NB4 (cell line): ENCODE measurements at regions not wholly inside any gene's neighbourhood (a gene's known extent, or its start where the extent isn't known, plus 50 kb on each side); places are given as distances from the start of the nearest gene placed in this dataset.

Experiments used
- DNase-seq: peaks from one replicate; pipeline ENCODE4 v3.0.0; 2010; ENCODE audit warnings: low read depth
- H3K4me3 ChIP-seq: one replicate; pipeline ENCODE4 v1.5.1; 2011; ENCODE audit warnings: mild to moderate bottlenecking, low read depth, low read length, moderate library complexity
- MYC ChIP-seq: IDR thresholded peaks from 2 replicates; pipeline ENCODE4 v1.6.1; 2011; ENCODE audit warnings: low read depth, low read length
- POLR2A ChIP-seq: IDR thresholded peaks from 2 replicates; pipeline ENCODE4 v1.6.1; 2011; ENCODE audit warnings: mild to moderate bottlenecking; ENCODE audit not compliant: insufficient read length; ENCODE audit errors: extremely low read depth
- TF ChIP-seq, protein P1 (sequence below): IDR thresholded peaks from 2 replicates; pipeline ENCODE4 v1.6.1; 2011; ENCODE audit warnings: low read depth, low read length
- TF ChIP-seq, protein P2 (sequence below): IDR thresholded peaks from one replicate; pipeline ENCODE4 v1.5.1; 2012; ENCODE audit warnings: low read depth, low read length

DNA sequence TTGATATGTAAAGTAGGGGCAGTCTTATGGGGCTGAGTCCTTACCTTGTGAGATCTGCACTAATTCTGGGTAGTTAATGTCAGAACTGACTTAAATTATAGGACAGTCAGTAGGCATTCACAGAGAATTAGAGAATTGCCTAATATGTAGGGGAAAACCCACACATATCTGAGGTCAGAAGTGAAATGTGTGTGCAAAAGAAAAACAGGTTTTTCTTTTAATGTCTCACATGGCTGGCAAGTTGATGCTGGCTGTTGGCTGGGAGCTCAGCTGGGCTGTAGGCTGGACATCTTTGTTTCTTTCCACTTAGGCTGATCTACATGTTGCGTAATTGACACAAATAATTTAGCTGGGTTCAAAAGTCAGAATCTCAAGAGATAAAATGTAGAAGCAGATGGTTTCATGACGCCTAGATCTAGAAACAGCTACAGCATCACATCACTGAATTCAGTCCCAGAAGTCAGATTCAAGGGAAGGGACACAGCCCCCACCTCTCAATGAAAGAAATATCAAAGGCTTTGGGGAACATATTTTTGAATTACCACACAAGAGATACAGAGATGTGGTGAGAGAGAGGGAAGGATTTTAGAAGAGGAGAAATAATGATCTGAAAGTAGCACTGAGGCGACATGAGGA is 98.9 kb downstream of the TNFSF18 start:
- DNase-seq = no peak
- H3K4me3 ChIP-seq = no peak overlapping the region
- TF ChIP-seq, protein P1, sequence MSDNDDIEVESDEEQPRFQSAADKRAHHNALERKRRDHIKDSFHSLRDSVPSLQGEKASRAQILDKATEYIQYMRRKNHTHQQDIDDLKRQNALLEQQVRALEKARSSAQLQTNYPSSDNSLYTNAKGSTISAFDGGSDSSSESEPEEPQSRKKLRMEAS = no peak
- TF ChIP-seq POLR2A (no peak), MYC (no peak)
- TF ChIP-seq, protein P2, sequence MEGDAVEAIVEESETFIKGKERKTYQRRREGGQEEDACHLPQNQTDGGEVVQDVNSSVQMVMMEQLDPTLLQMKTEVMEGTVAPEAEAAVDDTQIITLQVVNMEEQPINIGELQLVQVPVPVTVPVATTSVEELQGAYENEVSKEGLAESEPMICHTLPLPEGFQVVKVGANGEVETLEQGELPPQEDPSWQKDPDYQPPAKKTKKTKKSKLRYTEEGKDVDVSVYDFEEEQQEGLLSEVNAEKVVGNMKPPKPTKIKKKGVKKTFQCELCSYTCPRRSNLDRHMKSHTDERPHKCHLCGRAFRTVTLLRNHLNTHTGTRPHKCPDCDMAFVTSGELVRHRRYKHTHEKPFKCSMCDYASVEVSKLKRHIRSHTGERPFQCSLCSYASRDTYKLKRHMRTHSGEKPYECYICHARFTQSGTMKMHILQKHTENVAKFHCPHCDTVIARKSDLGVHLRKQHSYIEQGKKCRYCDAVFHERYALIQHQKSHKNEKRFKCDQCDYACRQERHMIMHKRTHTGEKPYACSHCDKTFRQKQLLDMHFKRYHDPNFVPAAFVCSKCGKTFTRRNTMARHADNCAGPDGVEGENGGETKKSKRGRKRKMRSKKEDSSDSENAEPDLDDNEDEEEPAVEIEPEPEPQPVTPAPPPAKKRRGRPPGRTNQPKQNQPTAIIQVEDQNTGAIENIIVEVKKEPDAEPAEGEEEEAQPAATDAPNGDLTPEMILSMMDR = no peak

DNA sequence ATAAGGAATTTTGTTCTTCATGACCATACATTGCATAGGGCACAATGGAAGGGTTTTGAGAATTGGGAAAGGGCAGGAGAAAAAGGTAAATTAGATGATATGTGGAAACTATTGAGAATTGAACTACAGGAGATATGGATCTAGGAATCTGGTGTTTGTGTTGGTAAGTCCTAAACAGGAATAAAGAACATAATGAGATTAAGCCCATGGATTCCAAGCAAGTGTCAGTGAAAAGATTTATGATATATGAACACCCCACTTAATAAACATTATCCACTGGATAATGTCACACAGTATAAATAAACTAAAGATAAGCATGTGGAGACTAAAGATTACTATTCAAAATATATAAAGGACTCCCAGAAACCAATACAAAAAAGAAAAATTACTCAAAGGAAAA is 98.2 kb downstream of the TNFSF18 start:
- TF ChIP-seq MYC = no peak
- TF ChIP-seq, protein P2 = no peak
- no peak for TF ChIP-seq POLR2A
- TF ChIP-seq, protein P1 = no peak
- no peak overlapping the region for H3K4me3 ChIP-seq

DNA sequence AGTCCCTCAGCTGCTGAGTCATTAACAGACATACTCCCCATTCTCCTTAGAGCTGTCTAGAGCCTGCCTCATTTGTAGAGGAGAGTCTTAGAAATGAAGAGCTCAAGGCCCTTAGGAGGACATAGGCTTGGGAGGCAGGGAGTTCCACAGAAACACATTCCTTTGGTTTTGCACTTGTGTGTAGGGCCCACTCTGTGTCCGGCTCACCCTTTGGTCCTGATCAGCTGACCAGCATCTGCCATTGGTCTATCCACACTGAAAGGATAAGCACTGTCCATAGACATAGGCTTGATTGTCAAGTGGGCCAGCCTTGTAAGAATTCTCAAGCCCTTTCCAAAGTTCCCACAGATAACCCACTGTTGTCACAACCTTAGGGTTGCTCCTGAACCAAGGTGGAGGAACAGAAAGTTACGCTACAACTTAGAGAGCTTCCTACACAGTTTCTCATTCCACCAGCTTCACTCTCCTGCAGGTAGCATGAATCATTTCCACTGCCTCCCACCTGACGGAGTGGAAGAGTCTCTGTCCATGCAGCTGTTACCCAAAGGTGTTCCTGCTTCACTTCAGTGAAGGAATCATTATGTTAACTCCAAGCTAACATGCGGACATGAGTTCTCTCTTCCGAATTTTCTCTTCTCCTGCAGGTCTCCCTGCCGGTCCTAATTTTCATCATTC is 96.1 kb downstream of the TNFSF18 start:
- no peak overlapping the region for H3K4me3 ChIP-seq
- TF ChIP-seq, protein P1 = no peak
- TF ChIP-seq, protein P2 = no peak
- TF ChIP-seq POLR2A (no peak), MYC (no peak)
- no peak for DNase-seq

More for the DNA sequence above, 98.2 kb downstream of the TNFSF18 start:
- no peak for DNase-seq

DNA sequence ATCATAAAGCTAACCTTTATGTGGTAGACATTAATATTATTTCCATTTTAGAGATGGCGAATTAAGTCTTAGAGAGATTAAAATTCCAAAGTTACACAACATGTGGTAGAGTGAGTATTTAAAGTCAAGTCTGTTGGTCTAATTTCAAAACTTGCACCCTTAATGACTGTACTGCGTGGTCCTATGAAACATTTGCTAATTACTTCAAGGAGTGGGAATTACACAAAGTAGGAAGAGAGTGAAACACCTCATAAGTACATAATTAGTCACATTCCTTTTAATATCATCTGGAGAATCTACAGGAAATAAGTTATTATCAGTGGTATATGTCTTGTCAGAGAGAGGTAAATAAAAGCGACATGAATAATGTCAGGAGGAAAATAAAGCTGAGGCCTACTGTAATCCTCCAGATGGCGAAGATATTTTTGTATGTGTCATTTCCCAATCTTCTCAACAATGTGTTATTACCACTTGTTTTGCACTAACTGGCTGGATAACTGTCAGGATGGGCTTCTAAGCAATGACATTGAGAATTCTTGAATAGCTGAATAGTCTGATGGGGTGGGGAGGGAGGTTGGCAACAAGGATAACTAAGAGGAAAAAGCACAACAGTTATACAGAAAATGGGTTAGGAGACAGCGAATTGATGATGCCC is 95.5 kb downstream of the TNFSF18 start:
- TF ChIP-seq, protein P2 = no peak
- no peak for TF ChIP-seq POLR2A
- TF ChIP-seq, protein P1 = no peak
- H3K4me3 ChIP-seq = no peak overlapping the region
- no peak for DNase-seq

DNA sequence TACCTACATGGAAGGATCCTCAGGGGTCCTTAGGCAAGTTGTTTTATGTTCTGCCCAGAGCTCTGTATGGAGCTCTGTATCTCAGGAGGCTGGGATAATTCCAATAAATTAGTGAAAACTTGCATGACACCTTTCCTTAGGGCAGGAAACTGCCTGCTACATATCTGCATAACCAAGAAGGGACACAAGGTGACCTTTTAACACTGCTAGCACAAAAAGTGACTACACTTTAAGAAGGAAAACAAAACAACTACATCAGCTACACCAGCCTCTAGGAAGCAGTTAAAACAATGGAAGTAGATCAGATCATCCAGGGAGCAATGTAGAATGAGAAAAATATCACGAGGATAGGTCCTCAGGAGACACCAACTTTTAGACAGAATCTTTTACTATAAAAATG is 93.9 kb downstream of the TNFSF18 start:
- TF ChIP-seq, protein P1 = no peak
- TF ChIP-seq, protein P2 = no peak
- TF ChIP-seq POLR2A = no peak
- TF ChIP-seq MYC = no peak
- DNase-seq = no peak
- no peak overlapping the region for H3K4me3 ChIP-seq
